Cerebellar cortex (tissue), 1 donor: ENCODE measurements at regions not wholly inside any gene's neighbourhood (a gene's known extent, or its start where the extent isn't known, plus 50 kb on each side); places are given as distances from the start of the nearest gene placed in this dataset.

Experiments used
- DNase-seq: peaks from one replicate; pipeline ENCODE4 v3.0.0-alpha.2; 2015; ENCODE audit warnings: low spot score

DNA sequence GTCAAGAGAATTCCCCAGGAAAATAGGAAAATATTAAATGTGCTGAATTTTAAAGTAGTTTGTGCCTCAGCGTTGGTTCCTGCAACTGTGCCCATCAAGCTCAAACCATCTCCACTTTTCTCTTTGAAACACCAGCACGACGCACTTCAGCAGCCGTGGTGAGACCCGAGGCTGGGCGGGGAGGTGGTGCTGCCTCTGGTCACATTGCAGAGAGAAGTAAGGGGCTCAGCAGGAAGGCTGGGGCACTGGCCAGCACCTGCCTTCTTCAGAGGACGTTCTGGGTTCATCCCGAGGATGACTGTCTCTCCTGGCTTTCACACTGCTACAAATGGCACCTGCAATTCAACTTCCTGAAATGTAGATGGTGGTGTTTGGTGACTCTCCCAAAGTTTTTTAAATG is 323.7 kb upstream of the SALL3 start:
- no peak for DNase-seq

DNA sequence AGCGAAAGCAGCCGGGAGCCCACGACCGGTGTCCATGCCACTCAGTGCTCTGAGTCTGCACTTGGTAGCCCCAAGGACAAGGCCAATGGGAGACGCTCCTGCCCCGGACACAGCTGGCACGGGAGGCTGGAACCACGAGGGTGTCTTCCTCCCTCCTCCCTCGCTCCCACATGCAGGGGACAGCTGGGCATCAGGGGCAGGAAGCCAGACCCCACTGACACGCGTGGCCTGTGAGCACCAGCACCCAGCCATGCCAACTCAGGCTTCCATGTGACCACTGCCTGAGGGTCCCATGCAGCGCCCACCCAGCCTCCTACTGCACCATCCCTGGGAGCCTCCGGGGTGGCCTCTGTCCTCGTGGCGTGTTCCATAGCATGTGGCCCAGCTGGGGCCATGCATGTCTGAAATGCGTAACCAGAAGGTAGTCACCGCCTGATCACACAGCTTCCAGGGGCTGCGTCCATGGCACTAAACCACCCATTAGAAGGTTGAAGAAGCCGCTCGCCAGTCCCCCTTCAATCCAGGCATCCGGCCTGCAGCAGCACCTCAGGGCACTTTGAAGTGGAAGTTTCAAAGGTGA is 323.2 kb upstream of the SALL3 start:
- DNase-seq, result no peak

DNA sequence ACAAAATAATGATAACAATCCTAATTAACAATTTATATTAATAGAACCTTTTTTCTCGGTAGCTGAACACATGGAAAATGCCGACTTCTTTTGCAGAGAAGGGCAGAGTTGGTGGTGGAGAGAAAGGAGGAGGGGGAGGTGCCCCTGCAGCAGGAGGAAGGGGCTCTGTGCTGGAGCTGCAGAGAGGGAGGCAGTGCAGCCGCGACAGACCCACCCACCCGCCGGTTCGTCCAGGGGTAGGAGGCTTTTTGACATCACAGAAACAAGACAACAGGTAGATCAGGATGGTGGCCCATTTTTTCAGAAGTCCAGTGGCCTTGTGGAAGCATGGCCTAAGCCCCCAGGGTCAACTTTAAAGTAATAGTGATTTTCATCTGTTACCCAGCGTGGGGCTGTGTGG is 321.1 kb upstream of the SALL3 start:
- DNase-seq, result no peak

DNA sequence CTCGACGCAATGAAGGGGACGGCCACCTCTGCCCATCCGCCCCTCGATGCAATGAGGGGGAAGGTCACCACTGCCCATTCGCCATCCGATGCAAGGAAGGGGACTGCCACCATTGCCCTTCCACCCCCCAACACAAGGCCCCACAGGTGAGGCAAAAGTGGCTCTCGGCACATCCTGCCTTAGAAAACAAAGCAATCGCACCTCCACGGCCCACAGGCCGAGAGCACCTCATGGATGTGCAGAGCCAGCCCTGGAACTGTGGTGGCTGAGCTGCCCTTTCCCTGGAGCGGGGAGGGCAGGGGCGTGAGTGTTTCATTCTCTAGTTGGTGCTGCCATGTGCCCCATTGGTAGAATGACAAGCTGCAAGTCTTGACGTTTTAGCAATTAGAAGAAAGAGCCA is 320.6 kb upstream of the SALL3 start:
- no peak for DNase-seq

DNA sequence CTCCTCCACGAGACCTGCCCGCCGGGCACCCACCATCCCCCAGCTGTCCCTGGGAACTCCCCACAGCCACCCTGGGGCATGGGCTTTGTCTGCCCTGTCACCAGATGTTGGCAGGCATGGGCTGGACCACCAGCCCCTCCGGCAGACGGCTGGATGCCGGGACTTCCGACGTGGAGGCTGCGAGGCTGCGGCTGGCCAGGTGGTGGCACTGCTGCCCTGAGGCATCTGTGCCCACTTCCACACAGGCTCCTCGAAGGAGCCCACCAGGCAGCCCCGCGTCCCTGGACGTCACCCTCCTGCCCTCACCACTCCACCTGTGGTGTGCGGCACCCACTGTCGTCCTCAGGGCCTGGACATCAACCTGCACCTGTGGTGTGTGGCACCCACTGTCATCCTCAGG is 319.9 kb upstream of the SALL3 start:
- no peak for DNase-seq

DNA sequence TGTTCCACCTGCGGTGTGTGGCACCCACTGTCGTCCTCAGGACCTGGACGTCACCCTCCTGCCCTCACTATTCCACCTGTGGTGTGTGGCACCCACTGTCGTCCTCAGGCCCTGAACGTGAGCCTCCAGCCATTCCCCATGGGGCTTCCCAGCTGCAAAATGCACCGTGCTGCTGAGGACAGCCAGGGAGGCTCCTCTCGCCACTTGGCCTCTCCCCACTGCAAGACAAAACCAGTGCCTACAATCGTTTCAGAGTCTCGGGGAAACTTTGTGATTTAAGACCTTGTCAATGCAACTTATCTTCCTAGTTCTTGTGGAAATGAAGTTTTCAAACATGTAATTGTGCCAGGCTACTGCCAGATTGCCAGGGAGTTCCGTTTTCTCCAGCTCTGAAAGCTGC is 319.3 kb upstream of the SALL3 start:
- DNase-seq, result no peak

DNA sequence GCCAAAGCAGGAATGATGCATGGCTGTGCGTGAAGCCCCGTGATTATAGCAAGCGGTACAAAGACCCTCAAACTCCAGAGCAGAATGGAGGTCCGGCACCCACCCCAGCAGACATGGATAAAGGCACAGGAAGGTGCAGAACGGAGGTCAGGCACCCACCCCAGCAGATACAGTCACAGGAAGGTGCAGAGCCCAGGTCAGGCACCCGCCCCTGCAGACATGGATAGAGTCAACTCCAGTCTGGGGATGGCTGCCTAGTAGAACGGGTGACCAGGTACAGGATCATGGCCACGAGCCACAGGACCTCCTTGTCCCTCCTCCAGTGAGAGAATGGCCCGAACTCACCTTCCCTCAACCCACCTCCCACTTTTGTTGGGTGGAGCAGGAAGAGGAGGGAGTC is 318.3 kb upstream of the SALL3 start:
- no peak for DNase-seq

DNA sequence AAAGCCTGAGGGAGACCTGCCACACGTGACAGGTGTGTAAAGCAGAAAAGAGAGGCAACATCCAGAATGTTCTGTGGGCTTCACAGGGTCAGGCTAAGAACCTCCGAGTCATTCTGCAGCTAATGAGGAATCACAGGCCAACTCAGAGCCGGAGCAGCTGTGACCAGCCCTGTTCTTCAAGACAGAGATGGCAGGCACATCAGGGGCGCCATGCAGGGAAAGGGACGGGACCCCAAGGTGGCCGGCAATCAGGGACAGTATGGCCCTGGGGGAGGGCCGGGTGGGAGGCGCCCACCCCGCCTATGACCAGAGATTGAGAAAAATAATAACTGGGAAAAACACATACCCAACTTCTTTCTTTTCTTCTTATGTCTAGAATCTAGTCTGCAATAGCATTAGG is 316.7 kb upstream of the SALL3 start:
- DNase-seq, result no peak

DNA sequence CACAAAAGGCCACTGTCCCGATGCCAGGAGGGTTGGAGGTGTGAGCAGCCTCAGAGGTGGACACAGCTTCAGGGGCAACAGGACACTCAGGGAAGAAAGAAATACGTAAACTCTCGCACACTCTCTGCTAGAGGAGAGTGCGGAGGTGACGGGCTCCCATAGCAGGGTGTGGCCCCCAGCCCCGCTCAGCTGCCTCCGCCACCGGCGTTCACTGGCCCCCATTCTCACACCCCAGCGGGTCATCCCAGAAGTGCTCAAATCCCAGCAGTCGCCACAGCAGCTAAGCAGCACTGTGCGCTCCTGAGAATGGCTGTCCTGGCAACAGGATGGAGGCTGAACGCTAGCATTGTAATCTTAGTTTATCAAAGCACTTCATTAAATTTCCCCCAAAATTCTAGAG is 315.6 kb upstream of the SALL3 start:
- DNase-seq, result no peak

DNA sequence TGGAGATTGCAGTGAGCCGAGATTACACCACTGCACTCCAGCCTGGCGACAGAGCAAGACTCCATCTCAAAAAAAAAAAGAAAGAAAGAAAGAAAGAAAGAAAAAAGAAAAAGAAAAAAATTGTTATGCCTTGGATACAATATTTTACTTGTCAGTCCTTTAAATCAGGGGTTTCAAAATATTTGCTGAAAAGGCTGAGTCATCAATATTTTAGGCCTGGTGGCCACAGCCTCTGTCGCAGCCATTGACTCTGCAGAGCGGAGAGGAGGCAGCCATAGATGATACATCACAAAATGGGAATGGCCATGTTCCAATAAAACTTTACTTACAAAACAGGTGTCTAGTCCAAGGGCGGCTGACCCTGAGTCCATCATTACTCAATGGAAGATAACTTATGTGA is 314.8 kb upstream of the SALL3 start:
- DNase-seq, result no peak

DNA sequence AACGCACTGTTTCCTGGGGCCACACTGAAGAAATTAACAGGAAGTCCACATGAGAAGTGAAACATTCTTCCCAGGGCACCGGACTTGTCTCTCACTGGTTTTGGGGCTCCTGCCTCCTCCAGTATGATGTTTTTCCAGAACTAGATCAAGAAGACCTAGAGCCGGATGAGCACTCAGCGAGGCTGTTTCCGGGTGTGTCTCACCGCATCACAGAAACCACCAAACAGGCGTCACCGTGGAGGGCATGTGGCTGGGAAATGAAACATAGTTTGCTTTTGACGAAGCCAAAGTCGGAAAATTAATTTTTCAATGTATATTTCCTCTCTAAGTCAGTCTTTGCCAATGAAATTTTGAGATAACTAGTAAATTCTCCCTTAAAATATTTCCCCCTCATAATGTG is 314.0 kb upstream of the SALL3 start:
- DNase-seq, result no peak

DNA sequence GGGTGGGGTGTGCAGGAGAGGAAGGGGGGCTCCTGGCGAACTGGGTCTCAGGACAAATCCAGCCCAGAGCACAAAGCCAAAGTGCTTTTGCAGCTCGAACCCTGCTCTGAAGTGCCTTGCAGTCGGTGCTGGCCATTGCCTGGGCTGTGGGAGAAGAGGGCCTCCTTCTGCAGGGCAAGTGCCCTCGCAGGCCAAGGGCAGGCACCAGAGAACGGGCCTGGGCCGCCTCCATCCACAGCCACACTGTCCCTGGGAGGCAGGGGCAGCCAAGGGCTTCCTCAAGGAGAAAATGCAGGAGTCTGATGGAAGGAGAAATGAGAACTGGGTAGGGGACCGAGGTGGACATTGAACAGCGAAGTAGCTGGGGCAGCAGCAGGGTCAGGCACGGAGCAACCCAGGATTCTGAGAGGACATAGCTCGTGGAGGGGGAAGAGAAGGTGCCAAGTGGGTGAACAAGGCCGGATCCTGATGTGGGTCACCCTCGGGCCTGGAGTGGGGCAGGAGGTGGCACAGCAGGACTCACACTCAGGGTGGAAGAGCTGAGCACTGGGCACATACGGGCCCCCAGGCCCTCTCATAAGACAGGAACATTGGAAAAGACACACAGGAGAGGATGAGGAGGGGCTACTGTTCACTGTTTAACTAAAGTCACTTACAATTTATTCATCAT is 312.8 kb upstream of the SALL3 start:
- DNase-seq, result no peak

DNA sequence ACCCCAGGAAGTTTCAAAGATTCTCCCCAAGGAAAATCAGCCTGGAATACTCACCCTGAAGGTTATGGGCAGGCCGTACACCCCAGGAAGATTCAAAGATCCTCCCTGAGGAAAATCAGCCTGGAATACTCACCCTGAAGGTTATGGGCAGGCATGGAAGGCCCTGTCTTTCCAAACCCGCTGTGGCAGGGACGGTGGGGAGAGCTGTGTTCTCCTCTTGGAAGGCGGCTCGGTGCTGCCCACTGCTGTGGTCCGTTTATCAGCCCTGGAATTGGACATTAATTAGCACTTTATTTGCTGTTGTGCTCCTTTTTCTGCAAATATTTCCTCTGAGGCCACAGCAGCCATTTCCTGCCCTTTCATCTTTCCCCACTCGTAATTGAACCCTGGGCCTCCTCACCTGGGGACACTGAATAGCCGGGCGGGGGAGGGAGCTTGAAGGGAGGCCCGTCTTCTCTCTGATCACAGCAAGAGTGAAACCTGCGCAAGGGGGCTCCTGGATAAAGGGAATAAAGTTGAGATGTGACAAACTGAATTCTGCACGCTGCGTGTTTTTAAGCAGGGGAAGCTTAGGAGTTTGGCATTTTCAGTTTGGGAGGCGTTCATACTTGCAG is 308.7 kb upstream of the SALL3 start:
- DNase-seq, result no peak

DNA sequence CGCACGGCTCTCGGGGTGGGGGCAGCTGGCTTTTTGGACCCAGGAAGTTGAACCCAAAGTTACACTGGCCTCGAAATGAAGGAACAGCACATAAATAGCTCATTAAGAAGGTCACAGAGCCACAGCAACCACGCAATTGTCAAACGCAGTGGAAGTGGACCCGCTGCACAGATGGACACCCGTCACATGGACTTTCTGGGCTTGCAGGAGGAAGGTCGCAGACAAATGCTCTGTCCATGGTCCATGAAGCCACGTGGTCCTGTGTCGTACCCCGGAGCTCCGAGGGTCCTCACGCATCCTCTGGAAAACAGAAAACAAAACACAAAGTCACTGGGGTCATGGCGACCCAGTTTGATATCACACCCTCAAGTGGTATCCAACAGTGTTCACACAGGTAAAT is 308.1 kb upstream of the SALL3 start:
- DNase-seq, result no peak

DNA sequence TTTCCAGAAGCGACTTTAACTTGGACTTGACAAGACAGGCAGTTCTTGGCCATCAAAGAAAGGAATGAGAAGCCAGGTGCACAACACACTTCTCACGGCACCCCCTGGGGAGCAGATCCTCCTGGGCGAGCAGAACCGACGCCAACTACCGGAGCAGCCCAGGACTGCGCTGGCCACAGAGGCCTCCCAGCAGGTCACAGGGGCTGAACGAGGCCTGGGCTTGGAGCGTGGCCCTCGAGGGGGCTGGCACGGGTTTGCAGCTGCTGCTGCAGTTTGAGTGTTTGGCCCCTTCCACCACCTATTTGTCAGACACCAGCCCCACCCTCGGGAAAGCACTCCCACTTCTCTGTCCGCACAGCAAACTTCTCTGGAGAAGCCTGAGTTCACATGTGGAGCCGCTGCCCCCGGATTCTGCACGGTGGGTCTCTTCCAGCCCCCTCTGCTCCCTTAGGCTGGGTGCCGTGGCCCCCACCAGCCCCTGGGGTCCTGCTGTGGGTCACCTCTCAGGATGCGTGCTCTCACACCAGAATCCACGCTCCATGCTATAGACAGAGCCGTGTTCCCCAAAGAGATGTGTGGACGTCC is 306.7 kb upstream of the SALL3 start:
- no peak for DNase-seq

DNA sequence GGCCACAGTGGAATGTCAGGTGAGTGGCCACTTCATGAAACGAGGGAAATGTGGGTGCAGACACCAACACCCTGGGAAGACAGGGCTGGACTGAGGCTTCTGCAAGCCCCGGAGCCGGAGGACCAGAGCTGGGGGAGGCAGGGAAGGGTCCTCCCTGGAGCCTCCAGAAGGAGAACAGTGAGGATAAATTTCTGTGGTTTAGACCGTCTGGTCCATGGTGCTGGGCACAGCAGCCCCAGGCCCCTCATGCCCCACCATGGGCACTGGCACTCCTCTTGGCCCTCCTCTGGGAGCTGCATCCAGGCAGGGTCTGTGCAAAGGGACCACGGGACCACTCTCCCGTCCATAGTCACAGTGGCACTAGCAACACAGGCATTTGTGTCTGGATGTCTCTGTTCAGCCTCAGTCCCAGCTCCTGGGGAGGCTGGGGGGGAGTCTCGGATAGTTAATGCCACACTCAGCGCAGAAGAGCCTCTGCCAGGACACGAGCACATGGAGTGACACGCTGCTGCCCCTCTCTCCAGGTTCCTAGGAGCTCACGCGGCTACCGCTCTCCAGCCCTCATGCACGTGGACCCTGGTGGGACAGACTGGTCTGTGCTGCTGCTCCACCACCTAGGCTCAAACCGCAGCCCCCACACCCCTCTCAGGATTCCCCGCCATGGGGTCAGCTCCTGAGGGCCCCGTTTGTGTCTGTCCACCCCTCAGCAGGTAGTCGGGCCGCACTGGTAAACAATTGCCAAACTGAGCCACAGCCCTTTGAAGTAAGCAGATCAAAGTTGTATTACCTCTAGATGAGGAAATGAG is 305.9 kb upstream of the SALL3 start:
- DNase-seq, result no peak

DNA sequence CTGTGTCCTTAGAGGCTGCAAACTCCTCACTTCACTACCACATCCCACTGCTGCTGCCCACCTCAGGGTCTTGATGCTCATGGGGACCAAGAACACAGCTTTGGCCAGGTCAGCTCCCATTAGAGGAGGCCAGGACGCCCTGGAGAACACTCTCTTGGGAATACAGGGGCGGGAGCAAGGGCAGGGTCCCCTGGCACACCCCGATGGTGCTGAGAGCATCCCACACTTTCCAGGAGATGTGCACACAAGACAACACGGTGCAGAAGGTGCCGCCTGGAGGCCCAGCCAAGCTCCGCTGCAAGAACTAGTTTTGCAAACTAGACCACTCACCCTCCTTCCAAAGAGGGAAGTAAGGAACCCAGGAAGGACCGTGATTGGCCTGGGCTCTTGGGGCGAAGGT is 304.4 kb upstream of the SALL3 start:
- no peak for DNase-seq

DNA sequence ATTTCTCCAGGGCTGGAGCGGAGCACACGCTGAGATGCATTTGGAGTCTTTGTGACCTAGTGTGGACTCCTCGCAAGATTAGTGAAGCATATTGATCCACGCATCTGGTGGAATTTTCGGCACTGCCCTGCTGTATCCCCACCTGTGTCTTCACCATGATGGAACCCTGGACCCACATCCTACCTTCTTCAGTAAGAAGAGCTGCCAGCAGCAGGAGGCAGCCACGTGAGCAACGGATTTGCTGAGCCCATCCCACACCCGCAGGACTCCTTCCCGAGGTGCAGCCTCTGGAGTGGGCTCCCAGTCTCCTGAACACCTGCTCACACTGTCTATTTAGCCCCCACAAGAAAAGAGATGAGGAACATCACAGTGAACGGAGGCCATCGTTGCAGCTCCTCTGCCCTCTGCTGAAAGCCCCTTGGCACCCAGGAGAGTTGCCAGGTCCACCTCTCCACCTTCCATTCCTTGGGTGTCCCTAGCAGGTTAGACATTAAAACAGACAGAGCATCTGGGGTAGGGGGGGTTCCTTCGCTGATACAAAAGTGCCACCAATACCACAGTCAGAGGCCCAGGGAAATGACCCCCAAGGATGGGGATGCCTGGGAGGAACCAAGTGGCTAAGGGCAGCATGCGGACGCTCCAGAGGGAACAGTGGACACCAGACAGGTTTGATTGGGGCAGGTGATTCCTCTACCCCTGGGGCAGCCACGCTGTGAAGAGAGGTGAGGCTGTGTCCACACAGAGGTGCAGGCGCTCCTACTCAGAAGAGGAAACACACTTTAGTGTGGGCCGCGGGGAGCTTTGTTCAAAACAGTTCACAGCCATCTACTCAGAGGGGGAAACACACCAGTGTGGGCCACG is 302.8 kb upstream of the SALL3 start:
- DNase-seq, result no peak

DNA sequence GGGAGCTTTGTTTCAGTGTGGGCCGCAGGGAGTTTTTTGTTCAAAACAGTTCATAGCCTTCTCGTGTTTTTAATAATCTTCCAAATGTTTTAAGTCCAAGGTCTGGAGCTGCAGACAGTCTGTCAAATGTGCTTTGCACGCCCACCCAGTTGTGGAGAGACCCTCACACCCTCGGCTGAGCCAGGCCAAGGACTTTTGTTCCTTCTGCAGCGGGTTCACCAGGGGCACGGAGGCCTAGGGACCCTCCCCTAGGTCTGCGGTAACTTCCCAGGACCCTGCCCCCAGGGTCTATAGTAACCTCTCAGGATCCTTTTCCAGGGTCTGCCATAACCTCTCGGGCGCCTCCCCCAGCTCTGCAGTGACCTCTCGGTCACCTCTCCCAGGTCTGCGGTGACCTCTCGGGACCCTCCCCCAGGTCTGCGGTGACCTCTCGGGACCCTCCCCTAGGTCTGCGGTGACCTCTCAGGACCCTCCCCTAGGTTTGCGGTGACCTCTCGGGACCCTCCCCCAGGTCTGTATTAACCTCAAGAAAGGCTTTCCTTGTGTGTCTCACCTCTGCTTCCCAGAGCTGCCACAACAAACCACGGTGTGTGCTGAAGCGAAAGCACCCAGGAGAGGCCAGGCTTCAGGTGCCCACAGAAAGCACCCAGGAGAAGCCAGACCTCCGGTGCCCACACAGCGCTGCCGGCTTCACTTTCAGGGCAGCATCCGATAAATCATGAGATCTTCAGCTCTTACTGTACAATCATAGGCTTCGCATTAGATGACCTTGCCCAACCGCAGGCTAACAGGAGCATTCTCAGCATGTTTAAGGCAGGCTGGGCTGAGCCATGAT is 301.9 kb upstream of the SALL3 start:
- no peak for DNase-seq

DNA sequence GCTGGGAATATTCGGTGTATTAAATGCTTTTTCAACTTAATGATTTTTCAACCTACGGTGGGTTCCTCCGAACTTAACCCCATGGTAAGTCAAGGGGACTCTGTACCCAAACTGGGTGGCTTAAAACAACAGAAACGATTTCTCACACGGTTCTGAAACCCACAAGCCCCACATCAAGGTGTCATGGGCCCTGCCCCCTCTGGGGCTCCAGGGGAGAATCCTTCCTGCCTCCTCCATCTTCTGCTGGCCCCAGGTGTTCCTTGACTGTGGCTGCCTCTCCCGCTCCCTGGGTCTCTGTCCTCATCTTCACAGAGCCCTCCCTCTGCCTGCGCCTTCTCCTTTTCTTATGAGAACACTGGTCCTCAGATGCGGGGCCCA is 301.3 kb upstream of the SALL3 start:
- DNase-seq, result no peak

DNA sequence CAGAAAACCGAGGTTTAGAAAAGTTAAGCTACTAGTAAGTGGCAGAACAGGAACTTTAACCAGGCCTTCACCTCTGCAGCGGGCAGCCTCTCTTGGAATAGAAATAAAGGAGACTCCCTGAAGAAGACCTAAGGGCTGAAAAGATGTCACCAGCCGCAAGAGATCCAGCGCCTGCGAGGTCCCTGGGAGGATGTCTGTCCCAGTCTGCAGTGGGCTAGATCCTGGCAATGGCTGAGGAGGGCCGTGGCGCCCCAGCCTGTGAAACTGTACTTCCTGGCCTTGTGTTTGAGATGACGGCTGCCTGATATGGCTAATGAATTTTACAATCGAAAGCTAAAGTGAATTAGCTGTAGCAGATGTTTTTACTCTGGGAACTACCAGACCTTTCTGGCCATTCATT is 300.6 kb upstream of the SALL3 start:
- no peak for DNase-seq
